GM12878 (cell line): ENCODE measurements at regions not wholly inside any gene's neighbourhood (a gene's known extent, or its start where the extent isn't known, plus 50 kb on each side); places are given as distances from the start of the nearest gene placed in this dataset.

Experiments
- ATAC-seq: fragments of 200-7000 bp; cut with Tn5 transposase; 3 replicates; pipeline ENCODE4 v1.9.1; 2020; ENCODE audit warnings: mild to moderate bottlenecking, moderate library complexity
- BruUV-seq: library from RNA; stranded (reverse); fragments of 400-500 nt; replicated peaks from 2 replicates; lab custom pipeline; 2021; lab: Mats Ljungman, UMichigan
- CTCF ChIA-PET: fragments of 300-600 bp; sonication (Branson Sonifier 250); formaldehyde crosslinking; extraction: SDS; loops from one replicate; lab custom pipeline; 2021; ENCODE audit warnings: inconsistent platforms; lab: Yijun Ruan, JAX
- POLR2A ChIA-PET: fragments of 350-600 bp; formaldehyde crosslinking; extraction: SDS; loops from one replicate; lab custom pipeline; 2021; ENCODE audit warnings: inconsistent platforms; lab: Charles Lee
- RAD21 ChIA-PET: fragments of 300-600 bp; sonication (Branson Sonifier 250); formaldehyde crosslinking; loops from one replicate; lab custom pipeline; 2023; ENCODE audit warnings: antibody characterized with exemption; ENCODE audit not compliant: unreplicated experiment; lab: Charles Lee
- SMC1A ChIA-PET: fragments of 300-600 bp; sonication (Branson Sonifier 250); formaldehyde crosslinking; loops from one replicate; lab custom pipeline; 2023; ENCODE audit not compliant: unreplicated experiment, uncharacterized antibody; lab: Charles Lee
- DNase-seq: peaks from one replicate; pipeline ENCODE4 v3.0.0-alpha.2; 2011; ENCODE audit warnings: low read depth, low spot score
- FAIRE-seq: peaks from 3 replicates; lab custom pipeline; 2011; peaks lifted over from hg19 to GRCh38; lab: Jason Lieb, UNC
- H2AFZ ChIP-seq: 2 replicates; pipeline ENCODE4 v1.6.0; 2011; ENCODE audit warnings: low read depth, low read length, control low read depth; ENCODE audit not compliant: control insufficient read depth
- H3K27ac ChIP-seq: 2 replicates; pipeline ENCODE4 v1.5.1; 2011; ENCODE audit warnings: control low read depth; ENCODE audit not compliant: control insufficient read depth, insufficient read depth
- H3K27me3 ChIP-seq, 2 experiments: replicated peaks in 1 of 2; 2 replicates each; pipeline versions ENCODE4 v1.6.0 to v1.6.1; 2011; ENCODE audit warnings: low read length in 1 of 2; ENCODE audit not compliant: control insufficient read depth in 2 of 2, insufficient read depth in 2 of 2
- H3K36me3 ChIP-seq, 2 experiments: 2 replicates each; pipeline ENCODE4 v1.5.1; 2011; ENCODE audit warnings: low read length in 1 of 2; ENCODE audit not compliant: control insufficient read depth in 2 of 2, insufficient read depth in 2 of 2
- H3K4me1 ChIP-seq: 2 replicates; pipeline ENCODE4 v1.6.1; 2011; ENCODE audit warnings: mild to moderate bottlenecking, low read length, moderate library complexity, mixed read lengths; ENCODE audit not compliant: control insufficient read depth, insufficient read depth
- H3K4me2 ChIP-seq: 2 replicates; pipeline ENCODE4 v1.6.0; 2011; ENCODE audit warnings: control low read depth; ENCODE audit not compliant: control insufficient read depth, insufficient read depth
- H3K4me3 ChIP-seq: fragments of 200-600 bp; sonication (generic); 2 replicates; pipeline ENCODE4 v1.5.1; 2016
- H3K79me2 ChIP-seq: 2 replicates; pipeline ENCODE4 v1.6.0; 2011; ENCODE audit warnings: low read length; ENCODE audit not compliant: control insufficient read depth, insufficient read depth
- H3K9ac ChIP-seq: 2 replicates; pipeline ENCODE4 v1.8.0; 2011; ENCODE audit warnings: low read length, control low read depth, mixed read lengths; ENCODE audit not compliant: control insufficient read depth, insufficient read depth
- H3K9me3 ChIP-seq: replicated peaks from 3 replicates; pipeline ENCODE4 v1.5.1; 2011; ENCODE audit warnings: mild to moderate bottlenecking, low read length; ENCODE audit not compliant: control insufficient read depth, insufficient read depth
- H4K20me1 ChIP-seq: 2 replicates; pipeline ENCODE4 v1.6.0; 2011; ENCODE audit not compliant: control insufficient read depth, insufficient read depth
- EZH2 ChIP-seq: IDR thresholded peaks from 2 replicates; pipeline ENCODE4 v1.6.1; 2012; ENCODE audit warnings: low read depth, mild to moderate bottlenecking, control low read depth, inconsistent platforms, low read length, borderline replicate concordance; ENCODE audit not compliant: control insufficient read depth
- SIX5 ChIP-seq: IDR thresholded peaks from 2 replicates; pipeline ENCODE4 v1.6.1; 2011; ENCODE audit warnings: mild to moderate bottlenecking, low read depth, low read length, moderate library complexity; ENCODE audit not compliant: severe bottlenecking
- SREBF1 ChIP-seq: IDR thresholded peaks from 2 replicates; pipeline ENCODE4 v1.6.1; 2012; ENCODE audit warnings: mild to moderate bottlenecking, low read length
- TARDBP ChIP-seq: IDR thresholded peaks from 2 replicates; pipeline ENCODE4 v1.6.1; 2016; ENCODE audit warnings: borderline replicate concordance
- ZBTB11 ChIP-seq: fragments of 450-650 bp; formaldehyde crosslinking; IDR thresholded peaks from 2 replicates; pipeline ENCODE4 v1.5.0; 2022; ENCODE audit warnings: mild to moderate bottlenecking, missing genetic modification characterization
- WGBS: methylation state at CpG from one replicate; pipeline ENCODE4 v1.1.6; 2016; ENCODE audit warnings: low lambda C conversion rate; ENCODE audit not compliant: insufficient replicate concordance, insufficient coverage; ENCODE audit errors: missing lambda C conversion rate; 5-methylcytosine and 5-hydroxymethylcytosine counted together
- in situ Hi-C: fragments of 300-500 bp; cut with MboI; formaldehyde crosslinking; loops from 9 replicates; pipeline ENCODE4 v1.14.3; 2018; ENCODE audit warnings: mixed read lengths
- intact Hi-C: fragments of 100-400 bp; cut with micrococcal nuclease; formaldehyde crosslinking; loops from one replicate; pipeline ENCODE4 v1.14.2; 2022; ENCODE audit not compliant: unreplicated experiment

- Histone ChIP-seq H3K4me3 (no peak overlapping the region), H3K27ac (no peak overlapping the region)
These were observed 70.4 kb upstream of the NTRK3 start for GRCh38 chr15:88326924-88327323.

More at GRCh38 chr15:88326924-88327323, 70.4 kb upstream of the NTRK3 start:
- H3K36me3 ChIP-seq = no peaks in the 10 kb centered on the region
- FAIRE-seq = no peak
- TF ChIP-seq SIX5 (no peak), ZBTB11 (CRISPR knock-in tag) (no peak), EZH2 (no peak), TARDBP (no peak), SREBF1 (no peak)
- no peaks in the 10 kb centered on the region for H3K4me1 ChIP-seq
- H2AFZ ChIP-seq = no peak overlapping the region
- SMC1A ChIA-PET = no interaction called here
- H3K27me3 ChIP-seq = peaks cover 0 to 2% of the 10 kb centered on the region in 2 experiments; a peak in 2 of 4 replicates
- in situ Hi-C loops = no loop called here
- H3K4me2 ChIP-seq = no peak overlapping the region
- CTCF ChIA-PET = no interaction called here
- no TSS peak for BruUV-seq
- no peaks in the 10 kb centered on the region for H3K9me3 ChIP-seq
- no peak for ATAC-seq
- RAD21 ChIA-PET = no interaction called here
- no peak overlapping the region for H3K9ac ChIP-seq
- no peaks in the 10 kb centered on the region for H3K79me2 ChIP-seq
- POLR2A ChIA-PET = no interaction called here
- 34% methylated on average over 3 of the region's 3 CpGs for WGBS
- no peaks in the 10 kb centered on the region for H4K20me1 ChIP-seq
- intact Hi-C loops = no loop called here
- no peak for DNase-seq
